ENCODE measurements at regions not wholly inside any gene's neighbourhood (a gene's known extent, or its start where the extent isn't known, plus 50 kb on each side); places are given as distances from the start of the nearest gene placed in this dataset.

GRCh38 chr6:154561750-154562149 is 51.3 kb upstream of the CNKSR3 start:
- no peak for DNase-seq

GRCh38 chr6:154565331-154565730 is 54.8 kb upstream of the CNKSR3 start:
- DNase-seq, result no peak

DNA sequence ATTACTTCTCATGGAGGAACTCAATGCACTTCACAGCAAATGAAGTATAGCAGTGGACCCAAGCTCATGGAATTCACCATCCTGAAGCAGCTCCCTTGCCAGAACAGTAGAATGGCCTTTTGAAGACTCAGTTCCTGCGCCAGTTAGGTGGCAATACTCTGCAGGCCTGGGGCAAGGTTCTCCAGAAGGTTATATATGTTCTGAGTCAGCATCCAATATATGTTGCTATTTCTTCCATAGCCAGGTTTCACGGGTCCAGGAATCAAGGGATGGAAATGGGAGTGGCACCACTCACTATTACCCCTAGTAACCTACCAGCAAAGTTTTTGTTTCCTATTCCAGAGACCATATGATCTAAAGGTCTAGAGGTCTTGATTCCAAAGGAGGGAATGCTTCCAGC is 56.4 kb upstream of the CNKSR3 start:
- no peak for DNase-seq

DNA sequence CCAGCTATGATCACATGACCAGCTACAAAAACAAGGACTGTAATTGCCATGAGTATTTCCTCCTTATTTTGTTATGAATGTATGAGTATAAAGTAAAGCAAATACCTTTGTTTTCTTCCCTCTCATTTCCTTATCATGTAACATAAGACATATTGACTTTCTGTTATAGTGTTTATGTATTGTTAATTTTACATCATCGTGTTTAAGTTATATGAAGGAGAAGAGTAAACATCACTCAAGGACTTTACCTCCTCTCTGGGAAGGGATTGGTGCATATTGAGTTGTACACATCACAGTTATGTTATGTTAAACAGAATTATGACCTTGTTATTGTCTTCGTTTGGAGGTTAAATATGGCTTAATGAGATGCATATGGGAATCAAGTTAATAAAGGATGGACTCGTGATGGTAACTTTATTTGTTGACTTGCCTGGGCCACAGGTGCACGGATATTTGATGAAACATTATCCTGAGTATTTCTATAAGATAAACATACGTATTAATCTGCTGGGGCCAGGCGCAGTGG is 57.3 kb upstream of the CNKSR3 start:
- no peak for DNase-seq

- no peak for DNase-seq
These were observed 58.8 kb upstream of the CNKSR3 start for GRCh38 chr6:154569156-154569862.

- no peak for DNase-seq
These were observed 60.0 kb upstream of the CNKSR3 start for GRCh38 chr6:154570505-154570904.

DNA sequence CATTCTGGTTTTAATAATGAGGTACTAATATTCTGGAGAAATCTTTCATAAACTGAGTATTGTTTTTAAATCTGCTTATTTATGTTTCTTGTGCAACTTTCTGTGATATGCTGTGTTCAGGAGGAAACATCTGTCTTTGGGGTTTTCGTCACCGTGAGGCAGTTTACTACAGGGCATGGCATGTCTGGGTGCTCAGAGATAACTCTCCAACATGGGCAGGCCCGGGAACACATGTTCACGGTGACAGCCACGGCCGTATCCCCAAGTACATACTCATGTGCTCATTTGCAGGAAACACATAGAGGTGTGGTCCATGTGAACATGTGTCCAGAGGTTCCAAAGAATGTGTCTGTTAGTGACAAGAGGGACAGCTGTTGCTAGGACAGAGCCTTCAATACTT is 62.1 kb upstream of the CNKSR3 start:
- no peak for DNase-seq

DNA sequence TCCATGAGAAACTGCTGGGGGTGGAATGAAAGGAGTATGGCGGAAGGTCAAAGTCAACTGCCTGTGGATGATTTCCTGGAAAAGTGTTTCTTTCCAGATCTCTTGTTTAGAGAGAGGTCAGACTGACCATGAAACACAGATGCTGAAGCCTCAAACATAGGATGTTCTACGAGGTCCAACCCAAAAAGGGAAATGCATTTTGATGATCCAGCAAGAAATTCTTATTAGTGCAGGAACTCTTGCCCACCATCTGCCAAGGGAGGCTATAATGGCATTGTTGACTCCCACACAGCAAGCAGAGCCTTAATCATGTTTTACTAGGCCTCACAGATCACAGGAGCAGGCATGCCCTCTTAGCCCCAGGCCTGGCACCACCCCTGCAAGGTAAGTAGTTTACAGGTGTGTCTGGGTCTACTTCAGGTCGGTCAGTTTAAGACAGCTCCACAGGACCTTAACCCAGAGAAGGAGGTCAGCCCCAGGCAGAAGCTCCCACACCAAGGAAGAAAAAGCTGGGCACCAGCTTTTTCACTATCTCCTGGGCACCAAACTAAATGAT is 67.6 kb upstream of the CNKSR3 start:
- no peak for DNase-seq

GRCh38 chr6:154579046-154579445 is 68.6 kb upstream of the CNKSR3 start:
- no peak for DNase-seq

- no peak for DNase-seq
These were observed 69.0 kb upstream of the CNKSR3 start for GRCh38 chr6:154579485-154579884.

DNA sequence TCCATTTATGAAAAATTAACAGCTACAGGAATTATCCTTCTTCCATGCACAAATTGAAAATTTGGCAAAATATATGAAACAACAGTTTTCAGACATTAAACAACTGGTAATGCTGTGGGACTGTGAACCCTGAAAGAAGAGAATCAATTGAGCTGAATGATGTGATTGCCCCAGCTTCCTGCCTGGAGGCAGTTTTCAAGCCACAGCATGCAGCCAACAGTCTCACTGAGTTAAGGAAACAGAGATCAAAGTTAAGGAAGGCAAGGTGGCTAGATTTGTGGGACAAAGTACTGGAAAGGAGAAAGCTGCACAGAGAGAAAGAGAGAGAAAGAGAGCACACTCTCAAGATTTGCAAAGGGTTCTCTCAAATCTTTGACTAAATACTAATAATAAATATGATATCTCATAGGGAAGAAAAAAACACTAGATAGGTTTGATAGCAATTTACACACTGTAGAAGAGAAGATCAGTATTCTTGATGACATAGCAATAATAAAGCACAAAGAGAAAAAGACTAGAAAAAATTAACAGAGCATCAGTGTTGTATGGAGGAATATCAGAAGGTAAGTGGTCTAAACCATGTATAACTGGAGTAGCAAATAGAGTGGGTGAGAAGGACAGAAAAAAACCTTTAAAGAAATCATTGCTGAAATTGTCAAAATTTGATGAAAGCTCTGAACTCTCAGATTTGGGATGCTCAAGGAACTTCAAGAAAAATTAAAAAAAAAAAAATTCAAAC is 70.1 kb upstream of the CNKSR3 start:
- DNase-seq, result no peak

DNA sequence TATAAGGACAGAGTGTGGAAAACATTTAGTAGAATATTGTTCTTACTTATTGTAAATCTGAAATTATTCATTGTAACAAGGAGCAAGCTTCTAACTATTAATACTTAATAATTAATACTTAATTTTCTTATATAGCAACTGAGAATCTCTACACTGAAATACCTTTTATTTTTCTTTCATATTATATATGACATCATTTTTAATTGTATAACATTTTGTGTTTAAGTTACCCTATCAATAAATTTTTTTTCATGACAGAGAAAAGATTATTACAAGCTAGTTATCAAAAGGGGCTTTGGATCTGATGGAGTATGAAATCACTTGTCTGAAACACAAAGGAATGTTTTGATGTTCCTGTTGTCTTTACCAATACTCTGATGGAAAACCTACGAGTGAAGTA is 72.2 kb upstream of the CNKSR3 start:
- DNase-seq, result no peak

DNA sequence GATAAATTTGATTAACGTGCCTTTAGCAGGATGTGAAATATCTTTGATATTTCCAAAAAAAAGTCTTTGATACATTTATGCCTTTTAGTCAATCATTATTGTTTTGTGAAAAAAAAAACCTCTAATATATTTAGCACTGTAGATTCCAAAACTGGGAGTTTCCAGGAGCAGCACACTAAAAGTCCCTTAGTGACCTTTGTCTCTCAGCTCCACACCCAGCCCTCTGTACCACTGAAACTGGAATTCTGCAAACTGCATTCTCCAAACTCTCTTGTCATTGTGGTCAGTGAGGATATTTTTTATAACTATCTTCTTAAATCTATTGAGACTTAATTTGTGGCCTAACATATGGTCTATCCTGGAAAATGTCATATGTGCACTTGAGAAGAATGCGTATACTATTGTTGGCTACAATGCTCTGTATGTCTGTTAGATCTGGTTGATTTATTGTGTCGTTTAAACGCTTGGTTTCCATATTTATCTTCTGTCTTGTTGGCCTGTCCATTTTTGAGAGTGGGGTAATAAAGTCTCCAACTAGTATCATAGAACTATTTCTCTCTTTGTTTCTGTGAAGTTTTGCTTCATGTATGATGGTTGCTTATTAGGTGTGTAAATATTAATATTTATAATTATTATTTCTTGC is 73.2 kb upstream of the CNKSR3 start:
- no peak for DNase-seq

DNA sequence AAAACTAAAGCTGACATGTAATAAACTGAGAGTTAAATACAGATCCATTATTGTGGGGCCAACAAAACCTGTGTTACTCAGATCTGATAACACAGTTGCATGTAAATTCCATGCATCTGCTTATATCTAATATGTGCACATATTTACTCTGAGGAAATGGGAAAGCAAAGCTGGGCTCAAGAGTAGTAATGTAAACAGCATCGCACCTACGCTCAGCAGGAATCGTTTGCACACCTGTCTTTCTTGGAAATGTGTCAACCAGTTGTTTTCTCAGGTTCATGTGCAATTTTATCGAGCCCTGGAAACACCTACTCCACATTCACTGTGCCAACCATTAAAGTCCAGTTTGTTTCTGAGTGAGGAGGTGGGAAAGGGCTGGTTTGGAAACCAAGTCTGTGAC is 80.3 kb upstream of the CNKSR3 start:
- DNase-seq, result no peak

DNA sequence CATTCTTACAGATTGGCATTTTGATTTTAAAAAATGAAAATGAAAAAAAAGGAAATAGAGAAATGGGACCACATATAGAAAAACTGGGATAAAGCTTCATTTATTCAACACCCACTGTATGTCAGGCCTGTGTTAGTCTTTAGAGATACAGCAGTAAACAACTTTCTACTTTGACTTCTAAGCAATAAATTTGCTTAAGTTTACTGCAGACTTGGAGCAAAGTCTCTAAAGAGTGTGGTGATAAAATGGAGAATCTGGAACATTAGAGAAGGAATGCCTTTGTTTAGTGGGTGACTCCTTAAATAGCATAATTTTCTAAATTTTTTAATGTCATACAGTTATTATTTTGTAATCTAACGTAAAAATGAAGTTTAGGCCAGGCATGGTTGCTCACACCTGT is 80.7 kb upstream of the CNKSR3 start:
- DNase-seq, result no peak

DNA sequence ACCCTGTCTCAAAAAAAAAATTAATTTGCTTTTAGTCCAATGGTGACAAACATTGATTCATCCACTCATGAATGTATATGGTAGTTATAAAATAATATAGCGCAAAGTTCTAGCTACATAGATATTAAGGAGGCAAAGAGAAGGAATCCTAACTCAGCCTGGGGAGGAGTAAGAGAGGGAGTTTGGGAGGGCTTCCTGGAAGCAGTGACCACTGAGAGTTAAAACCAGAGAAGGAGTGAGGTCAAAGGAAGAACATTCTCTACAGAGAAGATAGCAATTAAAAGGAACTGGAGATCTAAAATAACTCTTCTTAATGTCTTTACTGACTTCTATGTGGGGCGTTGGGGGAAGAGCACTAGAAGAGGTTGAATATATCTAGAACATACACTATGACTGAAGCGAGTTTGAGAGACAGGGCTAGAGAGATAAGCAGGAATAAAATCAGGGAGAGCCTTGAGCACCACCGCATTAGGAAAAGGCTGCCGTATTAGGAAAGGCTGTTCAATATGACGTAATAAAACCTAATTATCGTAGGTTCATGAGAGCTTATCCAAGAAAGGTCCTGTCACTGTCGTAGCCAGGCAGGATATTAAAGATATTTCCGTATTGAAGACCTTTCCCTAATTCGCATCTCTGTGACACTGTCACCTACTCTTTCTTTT is 81.8 kb upstream of the CNKSR3 start:
- no peak for DNase-seq

- DNase-seq, result no peak
These were observed 82.6 kb upstream of the CNKSR3 start for GRCh38 chr6:154593122-154593521.

- DNase-seq, result no peak
These were observed 84.2 kb upstream of the CNKSR3 start for GRCh38 chr6:154594496-154595198.

DNA sequence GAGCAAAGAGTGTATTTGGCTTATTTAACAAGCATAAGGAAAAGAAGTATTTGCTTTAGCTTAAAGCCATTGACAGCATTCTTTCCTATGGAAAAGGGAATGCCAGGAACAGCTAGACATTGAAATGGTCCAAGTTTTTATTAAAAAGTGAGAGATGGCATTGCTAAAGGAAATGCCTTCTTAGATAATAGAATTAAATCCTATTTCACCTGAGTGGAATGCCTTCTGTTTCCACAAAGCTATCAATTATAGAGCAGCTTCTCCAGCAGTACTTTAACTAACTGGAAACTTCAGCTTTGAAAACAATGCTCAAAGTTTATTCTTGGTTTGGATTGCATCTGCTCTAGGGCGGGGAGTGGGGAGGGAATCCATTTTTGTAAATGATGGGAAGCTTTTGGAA is 85.1 kb upstream of the CNKSR3 start:
- DNase-seq, result no peak

DNA sequence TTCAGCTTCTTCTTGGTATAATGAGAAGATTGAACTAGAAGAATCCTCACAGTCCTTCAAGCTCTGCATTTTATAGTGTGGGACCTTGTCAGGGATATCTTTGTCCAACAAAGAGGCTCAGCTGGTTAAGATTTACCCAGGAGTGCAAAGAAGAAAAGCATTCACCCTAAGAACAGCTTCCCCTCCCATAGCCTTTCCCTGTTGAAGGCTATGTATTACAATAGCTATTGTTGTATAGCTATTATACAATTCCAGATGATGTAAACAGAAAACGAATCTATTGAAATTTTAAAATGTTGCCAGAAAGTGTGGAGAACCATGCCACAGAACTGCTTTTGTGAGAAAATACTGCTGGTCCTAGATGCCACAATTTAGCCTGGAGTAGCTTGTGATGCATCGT is 85.5 kb upstream of the CNKSR3 start:
- DNase-seq, result no peak

GRCh38 chr6:154596701-154597100 is 86.2 kb upstream of the CNKSR3 start:
- no peak for DNase-seq

- no peak for DNase-seq
These were observed 87.9 kb upstream of the CNKSR3 start for GRCh38 chr6:154598399-154598798.

All from activated naive CD4-positive, alpha-beta T cell (primary cell).